VCaP (cell line): ENCODE measurements at regions not wholly inside any gene's neighbourhood (a gene's known extent, or its start where the extent isn't known, plus 50 kb on each side); places are given as distances from the start of the nearest gene placed in this dataset.

Experiments
- H3K27ac ChIP-seq: fragments of 450-650 bp; 2 replicates; pipeline ENCODE4 v1.5.1; 2017
- TF ChIP-seq, protein P1 (sequence below): fragments of 450-650 bp; conservative IDR thresholded peaks from 2 replicates; pipeline ENCODE4 v1.5.1; 2017; ENCODE audit warnings: mild to moderate bottlenecking, moderate library complexity

DNA sequence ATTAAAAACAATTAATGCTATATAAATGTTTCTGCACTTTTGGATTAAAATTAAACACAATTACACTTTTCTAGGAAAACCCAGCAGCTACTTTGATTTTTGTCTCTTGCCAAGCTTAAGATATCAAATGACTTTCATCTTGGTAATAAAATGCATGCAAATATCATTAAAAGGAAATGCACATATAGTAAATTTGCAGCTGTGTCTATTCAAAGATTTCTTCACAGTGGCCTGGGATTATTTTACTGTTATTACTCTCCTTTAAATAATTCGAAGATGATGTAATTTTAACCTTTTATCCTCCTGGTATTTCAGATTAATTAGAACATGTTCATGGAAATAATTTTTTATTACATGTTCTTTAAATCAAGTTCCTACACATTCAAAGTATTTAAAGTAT is 529.5 kb upstream of the RGMB start:
- TF ChIP-seq, protein P1, sequence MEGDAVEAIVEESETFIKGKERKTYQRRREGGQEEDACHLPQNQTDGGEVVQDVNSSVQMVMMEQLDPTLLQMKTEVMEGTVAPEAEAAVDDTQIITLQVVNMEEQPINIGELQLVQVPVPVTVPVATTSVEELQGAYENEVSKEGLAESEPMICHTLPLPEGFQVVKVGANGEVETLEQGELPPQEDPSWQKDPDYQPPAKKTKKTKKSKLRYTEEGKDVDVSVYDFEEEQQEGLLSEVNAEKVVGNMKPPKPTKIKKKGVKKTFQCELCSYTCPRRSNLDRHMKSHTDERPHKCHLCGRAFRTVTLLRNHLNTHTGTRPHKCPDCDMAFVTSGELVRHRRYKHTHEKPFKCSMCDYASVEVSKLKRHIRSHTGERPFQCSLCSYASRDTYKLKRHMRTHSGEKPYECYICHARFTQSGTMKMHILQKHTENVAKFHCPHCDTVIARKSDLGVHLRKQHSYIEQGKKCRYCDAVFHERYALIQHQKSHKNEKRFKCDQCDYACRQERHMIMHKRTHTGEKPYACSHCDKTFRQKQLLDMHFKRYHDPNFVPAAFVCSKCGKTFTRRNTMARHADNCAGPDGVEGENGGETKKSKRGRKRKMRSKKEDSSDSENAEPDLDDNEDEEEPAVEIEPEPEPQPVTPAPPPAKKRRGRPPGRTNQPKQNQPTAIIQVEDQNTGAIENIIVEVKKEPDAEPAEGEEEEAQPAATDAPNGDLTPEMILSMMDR: no peak
- H3K27ac ChIP-seq: no peak overlapping the region

DNA sequence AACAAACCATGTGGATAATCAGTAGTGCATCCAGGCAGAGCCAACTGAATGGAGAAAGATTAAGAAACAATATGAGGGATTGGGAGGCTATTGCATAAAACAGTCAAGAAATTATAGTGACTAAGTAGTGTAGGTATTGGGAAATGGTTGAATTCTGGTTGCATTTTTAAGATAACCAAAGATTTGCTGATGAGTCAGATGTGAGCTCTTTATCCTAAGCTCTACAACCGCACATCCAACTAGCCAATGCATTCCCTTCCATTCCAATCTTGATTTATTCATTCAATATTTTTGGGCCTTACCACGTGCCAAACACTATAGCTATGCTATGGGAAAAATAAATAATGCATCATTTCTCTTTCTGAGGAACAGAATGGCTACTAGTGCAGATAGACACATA is 524.5 kb upstream of the RGMB start:
- no peak overlapping the region for H3K27ac ChIP-seq

DNA sequence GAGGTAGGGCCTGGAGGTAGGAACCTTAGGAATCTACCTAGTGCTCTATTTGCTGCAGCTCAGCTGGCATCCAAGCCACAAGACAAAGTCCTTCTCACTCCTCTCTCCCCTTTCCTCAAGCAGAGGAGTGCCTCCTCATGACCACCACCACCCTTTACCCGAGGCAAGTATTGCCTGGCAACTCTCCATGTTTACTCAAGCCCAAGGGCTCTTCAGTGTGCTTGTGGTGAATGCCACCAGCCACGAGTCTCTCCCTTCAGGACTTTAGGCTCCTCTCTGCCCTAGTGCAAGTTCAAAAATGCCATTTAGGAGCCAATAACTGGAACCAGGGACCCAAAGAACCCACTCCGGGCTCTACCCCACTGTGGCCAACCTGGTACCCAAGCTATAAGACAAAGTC is 514.5 kb upstream of the RGMB start:
- TF ChIP-seq, protein P1: no peak
- no peak overlapping the region for H3K27ac ChIP-seq

More for the DNA sequence above, 524.5 kb upstream of the RGMB start:
- TF ChIP-seq, protein P1: no peak

DNA sequence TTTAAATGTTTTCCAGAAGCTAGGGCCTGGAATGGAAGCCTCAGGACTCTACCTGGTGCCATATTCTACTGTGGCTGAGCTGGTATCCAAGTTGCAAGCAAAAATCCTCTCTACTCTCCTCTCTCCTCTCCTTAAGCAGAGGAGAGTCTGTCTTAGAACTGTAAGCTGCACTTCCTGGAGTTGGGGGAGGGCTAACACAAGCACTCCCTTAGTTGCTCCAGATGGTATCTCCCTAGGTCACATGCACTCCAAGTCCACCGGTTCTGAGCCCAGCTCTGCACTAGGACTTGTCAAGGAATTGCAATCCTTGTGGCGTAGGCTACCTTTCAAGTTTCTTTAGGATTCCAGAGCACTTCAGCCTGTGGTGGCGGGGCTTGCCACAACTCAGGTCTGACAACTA is 513.9 kb upstream of the RGMB start:
- TF ChIP-seq, protein P1: no peak
- no peak overlapping the region for H3K27ac ChIP-seq

DNA sequence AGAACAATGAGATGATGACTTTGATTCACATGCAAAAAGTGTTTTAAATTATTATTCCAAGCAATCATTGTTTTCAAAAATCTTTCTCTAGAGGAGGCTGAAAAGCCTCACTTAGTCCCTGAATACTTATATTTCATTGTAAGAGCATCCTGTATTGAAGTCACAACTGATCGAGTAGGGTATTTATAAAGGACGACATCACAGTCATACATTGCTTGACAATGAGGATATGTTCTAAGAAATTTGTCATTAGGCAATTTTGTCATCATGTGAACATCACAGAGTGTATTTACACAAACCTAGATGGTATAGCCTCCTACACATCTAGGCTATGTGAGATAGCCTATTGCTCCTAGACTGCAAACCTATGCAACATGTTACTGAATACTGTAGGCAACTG is 510.4 kb upstream of the RGMB start:
- TF ChIP-seq, protein P1: no peak

DNA sequence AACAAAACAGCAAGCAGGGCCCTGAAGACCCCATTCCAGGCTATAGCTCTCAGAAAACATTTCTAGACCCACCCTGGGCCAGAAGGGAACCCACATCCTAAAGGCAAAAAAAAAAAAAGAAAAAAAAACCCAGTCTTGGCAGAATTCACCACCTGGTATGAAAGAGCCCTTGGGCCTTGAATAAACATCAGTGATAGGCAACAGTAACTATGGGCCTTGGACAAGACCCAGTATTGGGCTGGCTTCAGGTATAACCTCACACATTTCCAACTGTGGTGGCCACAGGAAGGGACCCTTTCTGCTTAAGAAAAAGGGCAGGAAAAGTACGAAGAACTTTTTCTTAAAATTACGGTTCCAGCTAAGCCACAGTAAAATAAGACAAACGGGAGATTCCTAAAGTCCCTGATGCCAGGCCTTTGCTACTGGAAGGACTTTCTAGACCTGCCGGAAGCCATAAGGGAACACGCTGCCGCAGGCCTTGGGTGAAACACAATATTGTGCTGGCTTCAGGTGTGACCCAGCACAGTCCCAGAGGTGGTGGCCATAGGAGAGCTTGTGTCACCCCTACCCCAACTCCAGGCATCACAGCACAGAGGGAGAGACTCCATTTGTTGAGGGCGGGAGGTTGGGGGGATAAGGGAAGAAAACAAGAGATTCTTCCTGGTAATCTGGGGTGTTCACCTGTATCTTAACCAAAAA is 505.2 kb upstream of the RGMB start:
- TF ChIP-seq, protein P1: no peak
- no peak overlapping the region for H3K27ac ChIP-seq

More for the DNA sequence above, 510.4 kb upstream of the RGMB start:
- no peak overlapping the region for H3K27ac ChIP-seq

DNA sequence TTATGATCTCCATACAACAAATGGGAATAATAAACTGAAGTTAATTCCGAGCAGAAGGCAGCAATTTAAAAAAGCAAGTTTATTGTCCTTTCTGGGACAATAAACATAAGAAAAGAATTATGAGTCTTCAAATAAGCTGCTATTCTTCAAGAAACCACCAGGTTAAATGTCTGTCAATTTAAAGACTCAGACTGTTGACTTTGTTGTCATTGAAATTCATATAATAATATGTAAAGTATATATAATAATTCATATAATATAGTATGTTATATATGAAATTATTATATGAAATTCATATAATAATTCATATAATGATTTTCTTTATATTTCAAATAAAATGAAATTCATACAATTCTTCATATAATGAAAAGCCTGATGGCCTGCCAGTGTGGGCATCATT is 497.5 kb upstream of the RGMB start:
- H3K27ac ChIP-seq: no peak overlapping the region
- TF ChIP-seq, protein P1: no peak
